GM19467 (cell line): ENCODE measurements at regions not wholly inside any gene's neighbourhood (a gene's known extent, or its start where the extent isn't known, plus 50 kb on each side); places are given as distances from the start of the nearest gene placed in this dataset.

ENCODE experiments used
- ATAC-seq: cut with Tn5 transposase; IDR thresholded peaks from one replicate; pipeline ENCODE4 v1.9.1; 2021; ENCODE audit warnings: mild to moderate bottlenecking, moderate library complexity; ENCODE audit not compliant: unreplicated experiment

GRCh38 chr1:185373813-185374529 is 56.9 kb upstream of the IVNS1ABP start:
- ATAC-seq = no peak

GRCh38 chr1:185369786-185370185 is 52.7 kb upstream of the IVNS1ABP start:
- no peak for ATAC-seq

GRCh38 chr1:185368913-185369491 is 52.0 kb upstream of the IVNS1ABP start:
- ATAC-seq = no peak

GRCh38 chr1:185368313-185368855 is 51.3 kb upstream of the IVNS1ABP start:
- ATAC-seq = no peak

GRCh38 chr1:185367218-185367617 is 50.2 kb upstream of the IVNS1ABP start:
- no peak for ATAC-seq
